H9 (cell line): ENCODE measurements at regions not wholly inside any gene's neighbourhood (a gene's known extent, or its start where the extent isn't known, plus 50 kb on each side); places are given as distances from the start of the nearest gene placed in this dataset.

Experiments
- DNase-seq: peaks from one replicate; pipeline ENCODE4 v3.0.0-alpha.2; 2017
- H2AFZ ChIP-seq: one replicate; pipeline ENCODE4 v1.6.1; 2013; ENCODE audit warnings: mild to moderate bottlenecking, low read length, control low read depth, moderate library complexity
- H2AK5ac ChIP-seq: 2 replicates; pipeline ENCODE4 v1.6.1; 2013; ENCODE audit warnings: low read length, control low read depth, mixed read lengths; ENCODE audit not compliant: insufficient read length
- H2BK120ac ChIP-seq: one replicate; pipeline ENCODE4 v1.6.1; 2013; ENCODE audit warnings: low read depth, mild to moderate bottlenecking, low read length, control low read depth, inconsistent platforms; ENCODE audit not compliant: poor library complexity, severe bottlenecking
- H2BK12ac ChIP-seq: 2 replicates; pipeline ENCODE4 v1.6.1; 2013; ENCODE audit warnings: low read length, control low read depth, mixed read lengths, low read depth; ENCODE audit not compliant: insufficient read length
- H2BK15ac ChIP-seq: 2 replicates; pipeline ENCODE4 v1.6.1; 2013; ENCODE audit warnings: low read depth, low read length, control low read depth
- H2BK20ac ChIP-seq: one replicate; pipeline ENCODE4 v1.6.1; 2013; ENCODE audit warnings: low read depth, mild to moderate bottlenecking, low read length, control low read depth, inconsistent platforms; ENCODE audit not compliant: poor library complexity, severe bottlenecking
- H2BK5ac ChIP-seq: 2 replicates; pipeline ENCODE4 v1.6.1; 2013; ENCODE audit warnings: low read length, control low read depth, mixed read lengths; ENCODE audit not compliant: insufficient read length
- H3K14ac ChIP-seq: 2 replicates; pipeline ENCODE4 v1.6.1; 2013; ENCODE audit warnings: low read length, control low read depth; ENCODE audit not compliant: insufficient read depth
- H3K18ac ChIP-seq: 2 replicates; pipeline ENCODE4 v1.6.1; 2013; ENCODE audit warnings: low read depth, mild to moderate bottlenecking, mixed read lengths, low read length, control low read depth; ENCODE audit not compliant: insufficient read length
- H3K23ac ChIP-seq: 2 replicates; pipeline ENCODE4 v1.6.1; 2013; ENCODE audit warnings: low read length, control low read depth, mixed read lengths, low read depth; ENCODE audit not compliant: insufficient read length
- H3K23me2 ChIP-seq: 2 replicates; pipeline ENCODE4 v1.6.1; 2013; ENCODE audit warnings: low read depth, mild to moderate bottlenecking, mixed read lengths, low read length, control low read depth; ENCODE audit not compliant: insufficient read length, poor library complexity, severe bottlenecking
- H3K27ac ChIP-seq: 2 replicates; pipeline ENCODE4 v1.5.1; 2013; ENCODE audit warnings: low read length, control low read depth, mixed read lengths, low read depth; ENCODE audit not compliant: insufficient read length
- H3K27me3 ChIP-seq: 2 replicates; pipeline ENCODE4 v1.6.1; 2013; ENCODE audit warnings: low read length, control low read depth, inconsistent platforms; ENCODE audit not compliant: insufficient read depth
- H3K4ac ChIP-seq: 2 replicates; pipeline ENCODE4 v1.6.1; 2013; ENCODE audit warnings: low read depth, mild to moderate bottlenecking, control low read depth, inconsistent platforms, low read length, moderate library complexity
- H3K4me1 ChIP-seq: 2 replicates; pipeline ENCODE4 v1.6.1; 2013; ENCODE audit warnings: low read length, control low read depth, inconsistent platforms; ENCODE audit not compliant: insufficient read depth
- H3K4me2 ChIP-seq: 2 replicates; pipeline ENCODE4 v1.6.1; 2013; ENCODE audit warnings: low read length, control low read depth, mixed read lengths; ENCODE audit not compliant: insufficient read length, insufficient read depth
- H3K56ac ChIP-seq: 2 replicates; pipeline ENCODE4 v1.6.1; 2013; ENCODE audit warnings: low read depth, mild to moderate bottlenecking, mixed read lengths, low read length, control low read depth; ENCODE audit not compliant: insufficient read length
- H3K79me1 ChIP-seq: 2 replicates; pipeline ENCODE4 v1.6.1; 2013; ENCODE audit warnings: low read depth, mild to moderate bottlenecking, moderate library complexity, low read length, control low read depth, inconsistent platforms; ENCODE audit not compliant: insufficient read depth, poor library complexity, severe bottlenecking
- H3K79me2 ChIP-seq: 2 replicates; pipeline ENCODE4 v1.6.1; 2013; ENCODE audit warnings: low read length, control low read depth, inconsistent platforms; ENCODE audit not compliant: insufficient read depth
- H3K9ac ChIP-seq: 2 replicates; pipeline ENCODE4 v1.6.1; 2013; ENCODE audit warnings: low read length, control low read depth, mixed read lengths; ENCODE audit not compliant: insufficient read length; ENCODE audit errors: extremely low read depth
- H3K9me3 ChIP-seq: one replicate; pipeline ENCODE4 v1.6.1; 2013; ENCODE audit warnings: low read depth, low read length, inconsistent platforms; ENCODE audit not compliant: control insufficient read depth
- H3T11ph ChIP-seq: one replicate; pipeline ENCODE4 v1.6.1; 2013; ENCODE audit warnings: mild to moderate bottlenecking, low read length, control low read depth, inconsistent platforms
- H4K20me1 ChIP-seq: one replicate; pipeline ENCODE4 v1.6.1; 2013; ENCODE audit not compliant: control insufficient read depth, insufficient read length, insufficient read depth
- H4K5ac ChIP-seq: 2 replicates; pipeline ENCODE4 v1.6.1; 2013; ENCODE audit warnings: low read depth, mild to moderate bottlenecking, mixed read lengths, low read length, control low read depth; ENCODE audit not compliant: insufficient read length
- H4K8ac ChIP-seq: replicated peaks from 2 replicates; pipeline ENCODE4 v1.6.1; 2013; ENCODE audit warnings: low read length, control low read depth, mixed read lengths, low read depth; ENCODE audit not compliant: insufficient read length
- H4K91ac ChIP-seq: 2 replicates; pipeline ENCODE4 v1.6.1; 2013; ENCODE audit warnings: low read depth, mild to moderate bottlenecking, moderate library complexity, mixed read lengths, low read length, control low read depth; ENCODE audit not compliant: insufficient read length
- H3K27ac Mint-ChIP-seq, 3 experiments: 2 replicates in 2 of 3; 3 replicates in 1 of 3; pipeline ENCODE4 v1.8.0; 2020 to 2021; ENCODE audit warnings: mixed read lengths in 3 of 3, mild to moderate bottlenecking in 1 of 3, moderate library complexity in 1 of 3
- H3K27me3 Mint-ChIP-seq: 2 replicates; pipeline ENCODE4 v1.8.0; 2021; ENCODE audit warnings: low read depth, mild to moderate bottlenecking, moderate library complexity, mixed read lengths
- H3K36me3 Mint-ChIP-seq, 3 experiments: 2 replicates in 2 of 3; 3 replicates in 1 of 3; pipeline ENCODE4 v1.8.0; 2020 to 2021; ENCODE audit warnings: low read depth in 3 of 3, mixed read lengths in 3 of 3; ENCODE audit not compliant: insufficient read depth in 1 of 3
- H3K4me1 Mint-ChIP-seq, 2 experiments: 2 replicates each; pipeline ENCODE4 v1.8.0; 2020; ENCODE audit warnings: mixed read lengths in 2 of 2
- H3K4me3 Mint-ChIP-seq, 2 experiments: 2 replicates in 1 of 2; 3 replicates in 1 of 2; pipeline ENCODE4 v1.8.0; 2020 to 2021; ENCODE audit warnings: mild to moderate bottlenecking in 2 of 2, mixed read lengths in 2 of 2, moderate library complexity in 1 of 2
- H3K9me3 Mint-ChIP-seq, 2 experiments: 2 replicates in 1 of 2; 3 replicates in 1 of 2; pipeline ENCODE4 v1.8.0; 2020; ENCODE audit warnings: mild to moderate bottlenecking in 2 of 2, mixed read lengths in 2 of 2, moderate library complexity in 1 of 2
- WGBS: extraction: QIAGEN DNeasy Blood & Tissue Kit; methylation state at CpG from one replicate; pipeline ENCODE4 v1.1.7; 2013; ENCODE audit warnings: missing lambda C conversion rate, low lambda C conversion rate, mixed read lengths; ENCODE audit not compliant: insufficient read length; ENCODE audit errors: extremely low coverage; 5-methylcytosine and 5-hydroxymethylcytosine counted together
- TF ChIP-seq, protein P1 (sequence below): fragments of 200-600 bp; sonication (generic); conservative IDR thresholded peaks from 3 replicates; pipeline ENCODE4 v1.8.0; 2021; ENCODE audit warnings: antibody characterized with exemption, mild to moderate bottlenecking

GRCh38 chr2:4415171-4415570 is 711.8 kb downstream of the DCDC2C start:
- Histone ChIP-seq H4K8ac (no peak overlapping the region), H4K20me1 (no peaks in the 10 kb centered on the region), H2BK15ac (no peak overlapping the region), H3K79me1 (no peaks in the 10 kb centered on the region), H3K23me2 (no peaks in the 10 kb centered on the region), H3K14ac (no peak overlapping the region), H3K9ac (no peak overlapping the region), H3K4me1 (no peaks in the 10 kb centered on the region), H3T11ph (no peak overlapping the region), H2BK120ac (no peak overlapping the region), H4K5ac (no peak overlapping the region), H3K9me3 (no peaks in the 10 kb centered on the region), H3K4ac (no peak overlapping the region), H3K79me2 (no peaks in the 10 kb centered on the region), H3K18ac (no peak overlapping the region), H3K4me2 (no peak overlapping the region), H2BK5ac (no peak overlapping the region), H3K56ac (no peak overlapping the region), H3K23ac (no peak overlapping the region), H2BK12ac (no peak overlapping the region), H2AK5ac (no peak overlapping the region), H2BK20ac (no peak overlapping the region), H3K27ac (no peak overlapping the region), H2AFZ (no peak overlapping the region), H3K27me3 (no peaks in the 10 kb centered on the region), H4K91ac (no peak overlapping the region)
- Mint-ChIP-seq H3K27me3 (no peaks in the 10 kb centered on the region; the same call in 1 of the 2 replicates), H3K4me1 (peaks cover 0 to 5% of the 10 kb centered on the region in 2 experiments; a peak in 1 of 4 replicates), H3K9me3 (peaks cover 4 to 5% of the 10 kb centered on the region in 2 experiments), H3K27ac (no peak overlapping the region), H3K36me3 (peaks cover 0 to 10% (median 0%) of the 10 kb centered on the region in 3 experiments; a peak in 6 of 7 replicates), H3K4me3 (no peak overlapping the region)
- DNase-seq: no peak
- no CpG with 5 or more reads among the region's 1 CpG for WGBS
- TF ChIP-seq, protein P1, sequence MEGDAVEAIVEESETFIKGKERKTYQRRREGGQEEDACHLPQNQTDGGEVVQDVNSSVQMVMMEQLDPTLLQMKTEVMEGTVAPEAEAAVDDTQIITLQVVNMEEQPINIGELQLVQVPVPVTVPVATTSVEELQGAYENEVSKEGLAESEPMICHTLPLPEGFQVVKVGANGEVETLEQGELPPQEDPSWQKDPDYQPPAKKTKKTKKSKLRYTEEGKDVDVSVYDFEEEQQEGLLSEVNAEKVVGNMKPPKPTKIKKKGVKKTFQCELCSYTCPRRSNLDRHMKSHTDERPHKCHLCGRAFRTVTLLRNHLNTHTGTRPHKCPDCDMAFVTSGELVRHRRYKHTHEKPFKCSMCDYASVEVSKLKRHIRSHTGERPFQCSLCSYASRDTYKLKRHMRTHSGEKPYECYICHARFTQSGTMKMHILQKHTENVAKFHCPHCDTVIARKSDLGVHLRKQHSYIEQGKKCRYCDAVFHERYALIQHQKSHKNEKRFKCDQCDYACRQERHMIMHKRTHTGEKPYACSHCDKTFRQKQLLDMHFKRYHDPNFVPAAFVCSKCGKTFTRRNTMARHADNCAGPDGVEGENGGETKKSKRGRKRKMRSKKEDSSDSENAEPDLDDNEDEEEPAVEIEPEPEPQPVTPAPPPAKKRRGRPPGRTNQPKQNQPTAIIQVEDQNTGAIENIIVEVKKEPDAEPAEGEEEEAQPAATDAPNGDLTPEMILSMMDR: no peak
